Activated CD8-positive, alpha-beta memory T cell treated with anti-CD3 and anti-CD28 coated beads for 24 hours (primary cell): ENCODE measurements at regions not wholly inside any gene's neighbourhood (a gene's known extent, or its start where the extent isn't known, plus 50 kb on each side); places are given as distances from the start of the nearest gene placed in this dataset.
"Not testable (repeated sequence)": the region's sequence is repeated elsewhere in the genome, so short reads cannot be mapped to it uniquely, and the experiment has no call there.

Experiments
- DNase-seq: peaks from one replicate; pipeline ENCODE4 v3.0.0-alpha.2; 2020

DNA sequence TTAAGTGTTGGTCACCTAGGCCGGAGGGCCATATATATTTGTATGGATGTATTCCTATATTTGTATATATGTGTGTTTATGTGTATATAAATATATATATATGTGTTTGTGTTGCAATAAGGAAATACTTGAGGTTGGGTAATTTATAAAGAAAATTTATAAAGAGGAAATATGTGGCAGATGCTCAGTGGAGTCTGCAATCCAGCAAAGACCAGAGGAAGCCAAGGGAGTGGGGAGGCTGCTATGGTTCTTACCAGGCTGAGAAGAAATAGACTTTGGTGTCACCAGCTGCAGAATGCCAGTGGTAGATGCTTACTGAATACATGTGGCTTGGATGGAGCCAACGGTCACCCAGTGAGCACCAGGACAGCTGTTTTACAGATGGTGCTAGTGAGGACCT, 97.4 kb upstream of the ELOVL5 start:
- no peak for DNase-seq

DNA sequence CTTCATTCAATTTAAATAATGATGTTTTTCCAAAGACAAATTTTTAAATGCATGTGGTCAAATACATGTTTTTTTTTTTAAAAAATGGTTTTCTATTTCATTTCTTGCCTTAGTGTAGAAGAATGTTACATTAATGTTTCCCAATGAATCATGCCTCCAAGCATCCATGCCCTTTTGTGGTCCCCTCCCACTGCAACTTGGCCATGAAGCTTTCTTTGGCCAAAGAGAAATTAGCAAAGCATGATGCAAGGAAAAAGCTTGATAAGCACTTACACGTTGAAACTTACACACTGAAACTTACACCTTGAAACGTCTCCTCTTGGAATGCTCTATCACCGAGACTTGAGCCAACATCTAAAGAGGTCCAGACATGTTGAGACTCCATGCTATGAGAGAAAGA, 93.0 kb upstream of the ELOVL5 start:
- no peak for DNase-seq

- no peak for DNase-seq
These were observed 92.3 kb upstream of the ELOVL5 start for GRCh38 chr6:53441035-53441493.

DNA sequence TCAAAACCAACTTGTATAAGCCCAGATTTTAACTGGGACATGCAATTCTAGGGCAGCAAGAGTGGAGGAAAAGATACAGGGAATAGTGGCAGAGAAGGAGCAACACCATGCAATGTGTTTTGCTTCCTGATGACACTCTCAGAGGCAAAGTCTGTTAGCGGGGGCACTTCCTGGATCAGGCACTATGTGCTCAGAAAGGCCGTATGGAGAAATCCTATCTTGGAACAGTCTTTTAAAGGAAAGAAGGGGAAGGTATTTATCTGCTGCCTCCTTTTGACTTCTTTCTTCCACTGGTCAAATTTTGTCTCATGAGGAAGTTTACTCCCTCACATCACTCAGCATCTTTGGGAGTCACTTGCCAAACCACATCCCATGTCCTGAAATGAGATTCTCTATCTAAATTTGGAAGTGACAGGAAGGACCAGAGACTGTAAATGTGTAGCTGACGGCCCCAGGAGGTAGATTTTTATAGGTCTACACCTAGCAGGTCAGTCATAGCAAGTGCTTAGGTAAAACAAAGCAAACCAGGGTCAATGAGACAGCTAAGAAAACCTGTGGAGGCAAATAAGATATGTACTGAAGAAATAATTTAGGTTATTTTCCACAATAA, 91.7 kb upstream of the ELOVL5 start:
- no peak for DNase-seq

- DNase-seq: no peak
These were observed 90.8 kb upstream of the ELOVL5 start for GRCh38 chr6:53439556-53439955.

- DNase-seq: no peak
These were observed 88.9 kb upstream of the ELOVL5 start for GRCh38 chr6:53437557-53438202.

DNA sequence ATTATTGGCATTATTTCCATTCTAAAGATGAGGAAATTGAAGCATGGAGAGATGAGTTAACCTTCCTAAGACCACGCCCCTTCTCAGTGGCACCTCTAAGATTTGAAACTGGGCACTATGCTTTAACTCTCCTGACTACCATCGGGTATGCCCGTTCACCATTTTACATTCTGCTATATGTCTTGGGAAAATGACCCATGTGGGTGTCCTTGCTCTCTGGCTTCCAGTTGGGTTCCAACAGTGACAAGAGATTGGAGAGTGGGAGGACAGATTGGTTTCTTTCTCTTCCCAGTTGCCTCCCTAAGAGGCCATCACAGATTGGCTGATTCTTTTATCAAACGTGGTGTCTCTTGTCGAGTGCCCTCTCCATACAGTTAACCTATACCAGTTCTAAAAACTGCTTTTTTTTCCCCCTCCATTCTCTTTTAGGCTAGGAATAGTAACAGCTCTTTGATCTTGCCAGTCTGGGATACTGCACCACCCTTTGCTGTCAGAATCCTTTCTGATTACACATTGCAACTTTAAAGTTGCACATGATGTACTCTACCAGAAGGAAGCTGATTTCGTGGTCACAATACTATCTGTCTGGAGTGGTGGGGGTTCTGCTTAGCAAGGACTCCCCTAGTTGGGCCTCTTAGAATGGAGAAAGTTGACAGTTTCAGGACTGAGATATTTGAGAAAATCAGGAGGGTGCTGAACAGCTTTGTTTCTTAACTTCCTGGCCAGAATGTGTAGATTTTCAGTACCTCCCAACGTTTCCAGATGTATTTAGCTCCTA, 88.0 kb upstream of the ELOVL5 start:
- DNase-seq: no peak

DNA sequence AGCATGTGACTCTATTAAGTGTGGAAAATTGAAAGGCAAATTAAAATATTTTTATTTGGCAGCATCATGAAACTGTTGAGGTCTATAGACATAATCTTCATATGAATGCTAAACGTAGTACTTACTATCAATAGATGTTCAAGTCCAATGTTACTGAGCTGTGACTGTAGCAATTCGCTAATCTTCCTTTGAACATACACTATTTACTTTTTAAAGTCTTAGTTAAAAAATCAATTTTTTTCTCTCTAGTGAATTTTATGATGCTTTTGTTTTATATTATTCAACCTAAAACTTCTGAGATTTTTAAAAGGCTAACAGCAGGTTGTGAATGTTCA, 85.2 kb upstream of the ELOVL5 start:
- DNase-seq: no peak

DNA sequence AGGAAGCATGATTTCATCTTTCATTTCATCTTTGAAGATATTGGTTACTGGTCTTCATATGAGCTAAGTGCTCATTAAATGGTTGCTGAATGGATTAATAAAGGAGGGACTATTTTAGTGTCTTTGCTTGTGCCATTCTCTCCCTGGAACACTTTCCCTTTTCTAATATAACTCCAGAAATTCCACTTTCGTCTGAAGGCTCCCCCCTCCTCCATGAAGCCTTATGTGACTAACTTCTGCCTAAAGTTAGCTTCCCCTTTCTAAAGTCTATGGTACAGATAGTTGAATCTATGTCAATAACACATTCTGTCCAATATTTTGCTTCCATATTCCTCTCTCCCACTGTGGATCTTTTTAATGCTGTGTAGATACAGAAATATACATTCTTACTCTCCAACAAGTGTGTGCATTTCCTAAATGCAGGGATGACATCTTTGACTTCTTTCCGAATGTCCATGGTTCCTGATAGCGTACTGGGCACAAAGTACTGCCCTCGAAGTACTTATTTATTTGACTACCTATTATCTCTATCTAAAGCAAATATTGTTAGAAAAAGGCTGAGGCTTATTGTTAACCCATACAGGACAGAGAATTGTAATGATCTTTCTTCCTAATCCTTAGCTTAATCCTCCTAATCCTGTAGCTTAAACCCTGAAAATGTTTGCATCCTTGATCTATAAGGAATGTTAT, 84.7 kb upstream of the ELOVL5 start:
- no peak for DNase-seq

- no peak for DNase-seq
These were observed 83.8 kb upstream of the ELOVL5 start for GRCh38 chr6:53432318-53433161.

GRCh38 chr6:53431704-53432103, 83.0 kb upstream of the ELOVL5 start:
- DNase-seq: no peak

DNA sequence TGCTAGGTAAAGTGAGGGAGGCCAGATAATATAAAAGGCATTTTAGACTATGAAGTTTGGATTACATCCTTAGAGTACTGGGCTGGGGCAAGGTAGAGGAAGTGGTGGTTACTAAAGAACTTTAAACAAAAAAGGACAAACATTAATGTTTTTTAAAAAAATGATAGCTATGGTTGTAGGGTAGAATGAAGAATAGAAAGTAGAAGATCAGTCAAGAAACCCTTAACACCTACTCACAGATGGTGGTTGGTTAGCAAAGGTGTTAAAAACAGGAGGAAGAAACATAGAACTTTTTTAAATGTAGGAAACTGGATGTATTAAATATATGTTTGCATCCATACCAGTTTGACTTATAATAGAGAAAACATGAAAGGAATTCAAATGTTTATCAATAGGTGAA, 80.7 kb upstream of the ELOVL5 start:
- no peak for DNase-seq

GRCh38 chr6:53428886-53429285, 80.1 kb upstream of the ELOVL5 start:
- DNase-seq: no peak

DNA sequence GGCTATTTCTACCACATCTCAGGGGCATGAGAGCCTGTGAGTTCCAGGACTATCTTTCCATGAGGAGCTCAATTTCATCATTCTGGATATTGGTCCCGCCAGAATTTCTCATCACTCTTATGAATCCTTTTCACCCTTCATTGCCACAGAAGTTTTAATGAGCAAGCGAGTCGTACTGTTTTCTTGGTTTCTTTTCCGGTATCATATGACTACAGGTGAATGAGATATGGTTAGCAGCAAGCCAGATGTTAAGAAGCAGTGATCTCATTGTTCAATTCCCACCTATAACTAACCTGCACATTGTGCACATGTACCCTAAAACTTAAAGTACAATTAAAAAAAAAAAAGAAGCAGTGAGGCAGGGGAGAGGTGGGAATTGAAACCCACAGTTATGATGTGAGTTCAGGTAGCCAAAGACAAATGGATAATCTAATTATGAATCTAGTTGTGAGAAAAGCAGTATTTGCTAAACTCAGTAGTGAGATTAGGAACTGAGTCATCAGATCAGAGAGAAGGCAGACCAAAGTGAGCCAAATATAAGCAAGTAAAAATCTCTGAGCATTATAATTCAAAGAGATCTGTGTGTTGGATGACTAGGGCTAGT, 78.0 kb upstream of the ELOVL5 start:
- DNase-seq: no peak

- DNase-seq: no peak
These were observed 77.4 kb upstream of the ELOVL5 start for GRCh38 chr6:53426117-53426516.

GRCh38 chr6:53424976-53425718, 76.4 kb upstream of the ELOVL5 start:
- no peak for DNase-seq

DNA sequence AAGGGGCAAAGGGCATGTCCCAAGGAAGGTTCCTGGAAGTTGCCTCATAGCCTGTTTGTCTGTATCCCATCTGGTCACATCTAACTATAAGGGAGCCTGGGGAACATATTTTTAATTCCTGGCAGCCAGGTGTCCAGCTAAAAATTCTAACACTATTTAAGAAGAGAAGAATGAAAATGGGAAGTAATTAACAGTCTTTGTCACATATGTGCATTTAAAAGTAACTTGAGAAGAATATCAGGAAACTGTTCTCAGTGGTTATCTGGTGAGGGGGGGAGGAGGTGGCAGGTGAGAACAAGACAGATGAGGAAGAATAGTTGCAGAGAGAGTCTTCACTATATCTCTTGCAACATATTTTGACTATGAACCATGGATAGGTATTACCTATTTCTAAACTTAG, 75.5 kb upstream of the ELOVL5 start:
- DNase-seq: no peak

DNA sequence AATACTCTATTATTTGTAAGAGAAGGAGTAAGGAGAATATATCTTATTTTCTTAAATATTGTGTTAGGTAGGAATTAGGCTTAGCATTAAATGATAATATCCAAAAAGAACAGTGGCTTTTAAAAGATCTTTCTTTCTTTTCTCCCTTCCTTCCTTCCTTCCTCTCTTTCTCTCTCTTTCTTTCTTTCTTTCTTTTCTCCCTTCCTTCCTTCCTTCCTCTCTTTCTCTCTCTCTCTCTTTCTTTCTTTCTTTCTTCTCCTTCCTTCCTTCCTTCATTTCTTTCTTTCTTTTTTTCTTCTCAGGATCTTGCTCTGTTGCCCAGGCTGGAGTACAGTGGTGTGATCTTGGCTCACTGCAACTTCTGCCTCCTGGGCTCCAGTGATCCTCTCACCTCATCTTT, 74.8 kb upstream of the ELOVL5 start:
- not testable (repeated sequence) for DNase-seq

DNA sequence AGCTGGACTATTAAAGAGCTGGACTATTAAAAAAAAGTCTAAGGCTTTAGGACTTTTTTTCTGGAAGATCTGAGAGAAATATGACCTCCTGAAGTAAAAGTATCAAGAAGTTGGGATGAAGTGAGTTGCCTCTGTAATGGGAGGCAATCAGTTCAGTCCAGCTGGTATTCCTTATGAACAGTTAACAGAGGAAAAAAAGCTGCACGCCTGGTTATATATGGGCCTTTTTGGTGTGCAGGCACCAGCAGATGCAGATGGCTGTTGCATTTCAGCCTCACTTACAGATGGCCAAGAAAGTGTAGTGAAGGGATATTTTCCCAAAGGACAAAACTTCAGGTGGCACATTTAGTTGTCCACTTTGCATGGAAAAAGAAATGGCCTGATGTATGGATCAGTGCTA, 70.3 kb upstream of the ELOVL5 start:
- no peak for DNase-seq

DNA sequence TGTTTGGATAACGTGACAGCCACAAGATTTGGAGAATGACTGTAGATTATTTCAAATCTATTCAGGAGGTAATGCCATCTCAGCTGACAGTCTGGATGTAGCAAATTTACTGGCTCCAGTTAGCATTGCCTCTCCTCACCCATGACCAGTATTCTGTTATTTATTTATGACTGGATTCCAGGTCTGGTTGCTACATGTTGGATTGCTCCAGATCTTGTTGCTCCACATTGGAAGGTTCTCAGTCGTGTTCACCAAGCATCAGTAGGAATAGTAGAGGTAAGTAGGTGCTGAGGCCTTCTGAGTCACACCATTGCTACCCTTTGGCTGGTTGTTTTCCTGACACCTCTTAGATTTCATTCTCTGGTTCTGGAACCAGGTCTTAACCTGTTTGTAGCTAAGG, 69.5 kb upstream of the ELOVL5 start:
- DNase-seq: no peak

DNA sequence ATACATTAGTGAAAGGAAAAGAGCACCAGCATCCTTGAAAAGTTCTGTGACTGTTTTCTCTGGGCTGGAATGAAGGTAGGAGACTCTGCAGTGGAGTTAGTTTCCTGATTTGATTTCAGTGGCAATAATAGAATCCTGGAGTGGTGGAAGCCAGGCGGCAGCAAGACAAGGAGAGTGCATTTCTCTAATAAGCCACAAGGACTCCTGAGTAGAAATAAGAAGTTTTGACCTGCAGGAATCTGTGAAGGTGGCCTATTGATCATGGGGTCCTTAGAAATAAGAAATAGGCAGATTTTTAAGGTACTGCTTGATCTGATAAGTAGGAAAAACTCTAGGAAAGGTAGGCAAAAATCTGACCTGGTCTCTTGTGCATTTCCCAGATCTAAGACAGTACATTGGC, 68.4 kb upstream of the ELOVL5 start:
- no peak for DNase-seq

GRCh38 chr6:53413326-53413725, 64.6 kb upstream of the ELOVL5 start:
- DNase-seq: no peak
